Liver (tissue), 3 donors: ENCODE measurements at regions not wholly inside any gene's neighbourhood (a gene's known extent, or its start where the extent isn't known, plus 50 kb on each side); places are given as distances from the start of the nearest gene placed in this dataset.

Experiments
- NR2F2 ChIP-seq: IDR thresholded peaks from 2 replicates; pipeline ENCODE4 v1.6.1; 2016; ENCODE audit warnings: antibody characterized with exemption
- RAD21 ChIP-seq, 2 donors: IDR thresholded peaks; 2 replicates each; pipeline ENCODE4 v1.6.1; 2016; ENCODE audit warnings: antibody characterized with exemption in 2 of 2, mild to moderate bottlenecking in 2 of 2
- TAF1 ChIP-seq: conservative IDR thresholded peaks from 2 replicates; pipeline ENCODE4 v1.6.1; 2016; ENCODE audit warnings: antibody characterized with exemption, mild to moderate bottlenecking
- TF ChIP-seq, protein P1 (sequence below): fragments of 150-350 bp; IDR thresholded peaks from 2 replicates; pipeline ENCODE4 v1.5.1; 2017; ENCODE audit warnings: improper control_type of control experiment, low read depth, low read length; ENCODE audit not compliant: missing input control
- TF ChIP-seq, protein P2 (sequence below): IDR thresholded peaks from 2 replicates; pipeline ENCODE4 v1.6.1; 2016; ENCODE audit warnings: antibody characterized with exemption
- TF ChIP-seq, protein P3 (sequence below): IDR thresholded peaks from 2 replicates; pipeline ENCODE4 v1.6.1; 2016; ENCODE audit warnings: antibody characterized with exemption, mild to moderate bottlenecking
- TF ChIP-seq, protein P4 (sequence below): IDR thresholded peaks from 2 replicates; pipeline ENCODE4 v1.6.1; 2016; ENCODE audit warnings: antibody characterized with exemption
- donor health status: healthy.
- donor health status: healthy.

DNA sequence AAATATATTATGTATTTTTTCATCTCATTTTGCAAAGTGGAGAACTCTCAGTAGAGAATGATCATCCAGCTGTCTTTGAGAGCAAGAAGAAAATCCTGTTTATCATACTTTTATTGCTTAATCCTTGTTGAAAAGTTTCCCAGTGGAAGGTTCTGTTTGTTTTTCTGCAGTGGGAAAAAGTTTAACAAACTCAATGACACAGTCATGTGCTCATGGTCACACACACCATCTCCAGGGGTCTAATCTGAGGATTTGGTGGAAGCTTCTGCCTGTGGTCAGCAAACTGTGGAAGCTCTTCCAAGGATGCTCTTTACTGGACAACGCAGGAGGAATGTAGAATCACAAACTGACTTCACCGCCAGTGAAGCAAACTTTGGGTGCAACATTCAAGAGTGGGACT is 1003.9 kb downstream of the SORCS3 start:
- TF ChIP-seq, protein P1, sequence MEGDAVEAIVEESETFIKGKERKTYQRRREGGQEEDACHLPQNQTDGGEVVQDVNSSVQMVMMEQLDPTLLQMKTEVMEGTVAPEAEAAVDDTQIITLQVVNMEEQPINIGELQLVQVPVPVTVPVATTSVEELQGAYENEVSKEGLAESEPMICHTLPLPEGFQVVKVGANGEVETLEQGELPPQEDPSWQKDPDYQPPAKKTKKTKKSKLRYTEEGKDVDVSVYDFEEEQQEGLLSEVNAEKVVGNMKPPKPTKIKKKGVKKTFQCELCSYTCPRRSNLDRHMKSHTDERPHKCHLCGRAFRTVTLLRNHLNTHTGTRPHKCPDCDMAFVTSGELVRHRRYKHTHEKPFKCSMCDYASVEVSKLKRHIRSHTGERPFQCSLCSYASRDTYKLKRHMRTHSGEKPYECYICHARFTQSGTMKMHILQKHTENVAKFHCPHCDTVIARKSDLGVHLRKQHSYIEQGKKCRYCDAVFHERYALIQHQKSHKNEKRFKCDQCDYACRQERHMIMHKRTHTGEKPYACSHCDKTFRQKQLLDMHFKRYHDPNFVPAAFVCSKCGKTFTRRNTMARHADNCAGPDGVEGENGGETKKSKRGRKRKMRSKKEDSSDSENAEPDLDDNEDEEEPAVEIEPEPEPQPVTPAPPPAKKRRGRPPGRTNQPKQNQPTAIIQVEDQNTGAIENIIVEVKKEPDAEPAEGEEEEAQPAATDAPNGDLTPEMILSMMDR, result no peak
- TF ChIP-seq, protein P2, sequence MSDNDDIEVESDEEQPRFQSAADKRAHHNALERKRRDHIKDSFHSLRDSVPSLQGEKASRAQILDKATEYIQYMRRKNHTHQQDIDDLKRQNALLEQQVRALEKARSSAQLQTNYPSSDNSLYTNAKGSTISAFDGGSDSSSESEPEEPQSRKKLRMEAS, result no peak
- TF ChIP-seq TAF1, result no peak
- TF ChIP-seq, protein P3, sequence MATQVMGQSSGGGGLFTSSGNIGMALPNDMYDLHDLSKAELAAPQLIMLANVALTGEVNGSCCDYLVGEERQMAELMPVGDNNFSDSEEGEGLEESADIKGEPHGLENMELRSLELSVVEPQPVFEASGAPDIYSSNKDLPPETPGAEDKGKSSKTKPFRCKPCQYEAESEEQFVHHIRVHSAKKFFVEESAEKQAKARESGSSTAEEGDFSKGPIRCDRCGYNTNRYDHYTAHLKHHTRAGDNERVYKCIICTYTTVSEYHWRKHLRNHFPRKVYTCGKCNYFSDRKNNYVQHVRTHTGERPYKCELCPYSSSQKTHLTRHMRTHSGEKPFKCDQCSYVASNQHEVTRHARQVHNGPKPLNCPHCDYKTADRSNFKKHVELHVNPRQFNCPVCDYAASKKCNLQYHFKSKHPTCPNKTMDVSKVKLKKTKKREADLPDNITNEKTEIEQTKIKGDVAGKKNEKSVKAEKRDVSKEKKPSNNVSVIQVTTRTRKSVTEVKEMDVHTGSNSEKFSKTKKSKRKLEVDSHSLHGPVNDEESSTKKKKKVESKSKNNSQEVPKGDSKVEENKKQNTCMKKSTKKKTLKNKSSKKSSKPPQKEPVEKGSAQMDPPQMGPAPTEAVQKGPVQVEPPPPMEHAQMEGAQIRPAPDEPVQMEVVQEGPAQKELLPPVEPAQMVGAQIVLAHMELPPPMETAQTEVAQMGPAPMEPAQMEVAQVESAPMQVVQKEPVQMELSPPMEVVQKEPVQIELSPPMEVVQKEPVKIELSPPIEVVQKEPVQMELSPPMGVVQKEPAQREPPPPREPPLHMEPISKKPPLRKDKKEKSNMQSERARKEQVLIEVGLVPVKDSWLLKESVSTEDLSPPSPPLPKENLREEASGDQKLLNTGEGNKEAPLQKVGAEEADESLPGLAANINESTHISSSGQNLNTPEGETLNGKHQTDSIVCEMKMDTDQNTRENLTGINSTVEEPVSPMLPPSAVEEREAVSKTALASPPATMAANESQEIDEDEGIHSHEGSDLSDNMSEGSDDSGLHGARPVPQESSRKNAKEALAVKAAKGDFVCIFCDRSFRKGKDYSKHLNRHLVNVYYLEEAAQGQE, result no peak
- TF ChIP-seq, protein P4, sequence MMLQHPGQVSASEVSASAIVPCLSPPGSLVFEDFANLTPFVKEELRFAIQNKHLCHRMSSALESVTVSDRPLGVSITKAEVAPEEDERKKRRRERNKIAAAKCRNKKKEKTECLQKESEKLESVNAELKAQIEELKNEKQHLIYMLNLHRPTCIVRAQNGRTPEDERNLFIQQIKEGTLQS, result no peak
- no peak for TF ChIP-seq NR2F2
- no peak for TF ChIP-seq RAD21 (IDR thresholded peaks at IDR 0.05)
